ENCODE measurements at regions not wholly inside any gene's neighbourhood (a gene's known extent, or its start where the extent isn't known, plus 50 kb on each side); places are given as distances from the start of the nearest gene placed in this dataset.

- TF ChIP-seq POLR2AphosphoS5 (IDR thresholded peaks at IDR 0.05) (no peak), POLR2A (IDR thresholded peaks at IDR 0.05) (no peak), CTCF (IDR thresholded peaks at IDR 0.05 in 8 of 11, conservative IDR thresholded peaks at IDR 0.05 in 3 of 11) (no peak)
- Histone ChIP-seq H3K4me1 (peaks cover 0 to 8% (median 2%) of the 10 kb centered on the region in 6 donors), H3K9me3 (no peaks in the 10 kb centered on the region), H3K4me3 (no peak overlapping the region), H3K27ac (no peak overlapping the region), H3K27me3 (replicated peaks in 1 of 7) (peaks cover 0 to 15% (median 0%) of the 10 kb centered on the region in 7 donors), H3K36me3 (no peaks in the 10 kb centered on the region)
- DNase-seq, result no peak
- WGBS, 5 donors, result 73 to 85% (median 77%) methylated on average over 8 of the region's 8 CpGs
- intact Hi-C loops (cut with DNase I; ENCODE audit: low total_unique reads), result no loop called here
Observed at GRCh38 chr7:55314967-55315366, 50.2 kb upstream of the LANCL2 start.

Data from spleen (tissue), 11 donors.